Panc1 (cell line): ENCODE measurements at regions not wholly inside any gene's neighbourhood (a gene's known extent, or its start where the extent isn't known, plus 50 kb on each side); places are given as distances from the start of the nearest gene placed in this dataset.

Experiments
- ATAC-seq: fragments of 200-7000 bp; cut with Tn5 transposase; 2 replicates; pipeline ENCODE4 v1.9.1; 2020; ENCODE audit warnings: mild to moderate bottlenecking, moderate library complexity
- BruUV-seq: library from RNA; stranded (reverse); fragments of 400-500 nt; replicated peaks from 2 replicates; lab custom pipeline; 2021; lab: Mats Ljungman, UMichigan
- CTCF ChIA-PET: fragments of 300-600 bp; sonication (Branson Sonifier 250); formaldehyde crosslinking; loops from one replicate; lab custom pipeline; 2022; ENCODE audit warnings: antibody characterized with exemption; lab: Charles Lee
- POLR2A ChIA-PET: fragments of 300-600 bp; sonication (Branson Sonifier 250); formaldehyde crosslinking; loops from one replicate; lab custom pipeline; 2022; ENCODE audit warnings: antibody characterized with exemption; lab: Charles Lee
- DNase-seq: peaks from one replicate; pipeline ENCODE4 v3.0.0-alpha.2; 2010; ENCODE audit warnings: low read depth, low spot score
- H3K27ac ChIP-seq: 2 replicates; pipeline ENCODE4 v1.5.1; 2011; ENCODE audit warnings: mild to moderate bottlenecking, low read length, inconsistent platforms
- H3K27me3 ChIP-seq: fragments of 200-500 bp; sonication (Bioruptor generic); 2 replicates; pipeline ENCODE4 v1.6.0; 2014; ENCODE audit warnings: low read length, inconsistent platforms; ENCODE audit not compliant: control insufficient read depth, insufficient read depth
- H3K36me3 ChIP-seq: fragments of 200-500 bp; sonication (Bioruptor generic); 2 replicates; pipeline ENCODE4 v1.5.1; 2014; ENCODE audit warnings: inconsistent platforms, mild to moderate bottlenecking, low read length, moderate library complexity; ENCODE audit not compliant: control insufficient read depth, insufficient read depth
- H3K4me1 ChIP-seq: 2 replicates; pipeline ENCODE4 v1.5.1; 2011; ENCODE audit warnings: inconsistent platforms, mild to moderate bottlenecking, low read length, moderate library complexity; ENCODE audit not compliant: control insufficient read depth, insufficient read depth
- H3K4me3 ChIP-seq, 2 experiments: 2 replicates each; pipeline ENCODE4 v1.5.1; 2011 to 2012; ENCODE audit warnings: low read depth in 2 of 2, low read length in 2 of 2, mild to moderate bottlenecking in 2 of 2, inconsistent platforms in 1 of 2, moderate library complexity in 1 of 2
- H3K9me3 ChIP-seq: fragments of 200-500 bp; sonication (Bioruptor generic); 2 replicates; pipeline ENCODE4 v1.5.1; 2014; ENCODE audit warnings: low read depth, mild to moderate bottlenecking, inconsistent platforms, low read length, moderate library complexity; ENCODE audit not compliant: control insufficient read depth, insufficient read depth
- POLR2AphosphoS5 ChIP-seq: IDR thresholded peaks from 2 replicates; pipeline ENCODE4 v1.6.1; 2012; ENCODE audit warnings: mild to moderate bottlenecking, low read depth, low read length, moderate library complexity
- SIN3A ChIP-seq: IDR thresholded peaks from 2 replicates; pipeline ENCODE4 v1.6.1; 2012; ENCODE audit warnings: low read depth, mild to moderate bottlenecking, low read length, moderate library complexity, borderline replicate concordance; ENCODE audit not compliant: insufficient read depth
- TCF7L2 ChIP-seq: IDR thresholded peaks from 2 replicates; pipeline ENCODE4 v1.6.1; 2011; ENCODE audit warnings: mild to moderate bottlenecking, low read depth, low read length, inconsistent platforms
- in situ Hi-C: cut with HindIII; loops from 2 replicates; pipeline ENCODE4 v1.10.0; 2016; ENCODE audit warnings: low sequenced_read_pairs, low pct_unique_long_range_greater_than_20kb
- intact Hi-C: fragments of 100-400 bp; cut with micrococcal nuclease; formaldehyde crosslinking; loops from one replicate; pipeline ENCODE4 v1.10.0; 2022; ENCODE audit not compliant: unreplicated experiment
- TF ChIP-seq, protein P1 (sequence below): fragments of 450-650 bp; IDR thresholded peaks from 2 replicates; pipeline ENCODE4 v1.5.1; 2017; ENCODE audit warnings: mild to moderate bottlenecking
- TF ChIP-seq, protein P2 (sequence below), 2 experiments: IDR thresholded peaks; 2 replicates each; pipeline ENCODE4 v1.6.1; 2011 to 2012; ENCODE audit warnings: low read depth in 2 of 2, control low read depth in 1 of 2, low read length in 1 of 2, mild to moderate bottlenecking in 1 of 2, moderate library complexity in 1 of 2; ENCODE audit not compliant: insufficient read depth in 1 of 2

- Histone ChIP-seq H3K27ac (no peak overlapping the region), H3K4me3 (no peak overlapping the region), H3K27me3 (no peaks in the 10 kb centered on the region), H3K36me3 (no peaks in the 10 kb centered on the region), H3K4me1 (no peaks in the 10 kb centered on the region), H3K9me3 (no peaks in the 10 kb centered on the region)
- BruUV-seq, result no TSS peak
- ChIA-PET CTCF (no interaction called here), POLR2A (no interaction called here)
- no peak for ATAC-seq
- DNase-seq, result no peak
- TF ChIP-seq, protein P1, sequence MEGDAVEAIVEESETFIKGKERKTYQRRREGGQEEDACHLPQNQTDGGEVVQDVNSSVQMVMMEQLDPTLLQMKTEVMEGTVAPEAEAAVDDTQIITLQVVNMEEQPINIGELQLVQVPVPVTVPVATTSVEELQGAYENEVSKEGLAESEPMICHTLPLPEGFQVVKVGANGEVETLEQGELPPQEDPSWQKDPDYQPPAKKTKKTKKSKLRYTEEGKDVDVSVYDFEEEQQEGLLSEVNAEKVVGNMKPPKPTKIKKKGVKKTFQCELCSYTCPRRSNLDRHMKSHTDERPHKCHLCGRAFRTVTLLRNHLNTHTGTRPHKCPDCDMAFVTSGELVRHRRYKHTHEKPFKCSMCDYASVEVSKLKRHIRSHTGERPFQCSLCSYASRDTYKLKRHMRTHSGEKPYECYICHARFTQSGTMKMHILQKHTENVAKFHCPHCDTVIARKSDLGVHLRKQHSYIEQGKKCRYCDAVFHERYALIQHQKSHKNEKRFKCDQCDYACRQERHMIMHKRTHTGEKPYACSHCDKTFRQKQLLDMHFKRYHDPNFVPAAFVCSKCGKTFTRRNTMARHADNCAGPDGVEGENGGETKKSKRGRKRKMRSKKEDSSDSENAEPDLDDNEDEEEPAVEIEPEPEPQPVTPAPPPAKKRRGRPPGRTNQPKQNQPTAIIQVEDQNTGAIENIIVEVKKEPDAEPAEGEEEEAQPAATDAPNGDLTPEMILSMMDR, result no peak
- TF ChIP-seq POLR2AphosphoS5 (no peak), SIN3A (no peak), TCF7L2 (no peak)
- TF ChIP-seq, protein P2, sequence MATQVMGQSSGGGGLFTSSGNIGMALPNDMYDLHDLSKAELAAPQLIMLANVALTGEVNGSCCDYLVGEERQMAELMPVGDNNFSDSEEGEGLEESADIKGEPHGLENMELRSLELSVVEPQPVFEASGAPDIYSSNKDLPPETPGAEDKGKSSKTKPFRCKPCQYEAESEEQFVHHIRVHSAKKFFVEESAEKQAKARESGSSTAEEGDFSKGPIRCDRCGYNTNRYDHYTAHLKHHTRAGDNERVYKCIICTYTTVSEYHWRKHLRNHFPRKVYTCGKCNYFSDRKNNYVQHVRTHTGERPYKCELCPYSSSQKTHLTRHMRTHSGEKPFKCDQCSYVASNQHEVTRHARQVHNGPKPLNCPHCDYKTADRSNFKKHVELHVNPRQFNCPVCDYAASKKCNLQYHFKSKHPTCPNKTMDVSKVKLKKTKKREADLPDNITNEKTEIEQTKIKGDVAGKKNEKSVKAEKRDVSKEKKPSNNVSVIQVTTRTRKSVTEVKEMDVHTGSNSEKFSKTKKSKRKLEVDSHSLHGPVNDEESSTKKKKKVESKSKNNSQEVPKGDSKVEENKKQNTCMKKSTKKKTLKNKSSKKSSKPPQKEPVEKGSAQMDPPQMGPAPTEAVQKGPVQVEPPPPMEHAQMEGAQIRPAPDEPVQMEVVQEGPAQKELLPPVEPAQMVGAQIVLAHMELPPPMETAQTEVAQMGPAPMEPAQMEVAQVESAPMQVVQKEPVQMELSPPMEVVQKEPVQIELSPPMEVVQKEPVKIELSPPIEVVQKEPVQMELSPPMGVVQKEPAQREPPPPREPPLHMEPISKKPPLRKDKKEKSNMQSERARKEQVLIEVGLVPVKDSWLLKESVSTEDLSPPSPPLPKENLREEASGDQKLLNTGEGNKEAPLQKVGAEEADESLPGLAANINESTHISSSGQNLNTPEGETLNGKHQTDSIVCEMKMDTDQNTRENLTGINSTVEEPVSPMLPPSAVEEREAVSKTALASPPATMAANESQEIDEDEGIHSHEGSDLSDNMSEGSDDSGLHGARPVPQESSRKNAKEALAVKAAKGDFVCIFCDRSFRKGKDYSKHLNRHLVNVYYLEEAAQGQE (IDR thresholded peaks at IDR 0.05; ENCODE audit: insufficient read depth in 1 of 2, low read depth in 2 of 2, low read length in 1 of 2), result no peak
- in situ Hi-C loops, result no loop called here
- intact Hi-C loops, result no loop called here
These were observed 382.5 kb upstream of the PRKCQ start for GRCh38 chr10:6962576-6962975.

DNA sequence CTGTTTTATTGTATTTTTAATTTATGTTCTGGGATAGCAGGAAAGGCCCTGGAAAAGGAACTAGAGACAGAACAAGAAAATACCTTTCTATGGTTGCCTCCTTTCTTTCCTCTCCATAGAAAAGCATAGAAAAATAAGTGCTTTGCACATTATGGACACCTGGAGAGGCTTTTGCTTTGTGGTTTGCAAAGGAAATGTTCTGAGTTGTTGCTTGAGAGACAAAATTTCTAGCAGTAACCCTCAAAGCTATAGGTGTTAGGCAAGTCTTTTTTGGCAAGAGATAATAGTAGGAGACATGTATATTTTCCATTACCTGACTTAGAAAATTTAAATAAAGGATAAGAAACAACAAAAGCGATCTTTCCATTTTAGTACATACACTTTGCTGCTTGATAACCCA lies 378.6 kb upstream of the PRKCQ start:
- no peaks in the 10 kb centered on the region for H3K4me1 ChIP-seq
- intact Hi-C loops, result no loop called here
- ChIA-PET POLR2A (no interaction called here), CTCF (no interaction called here)
- in situ Hi-C loops, result no loop called here
- no TSS peak for BruUV-seq
- H3K27ac ChIP-seq, result no peak overlapping the region
- no peaks in the 10 kb centered on the region for H3K36me3 ChIP-seq
- TF ChIP-seq POLR2AphosphoS5 (no peak), TCF7L2 (no peak), SIN3A (no peak)
- TF ChIP-seq, protein P2 (IDR thresholded peaks at IDR 0.05; ENCODE audit: insufficient read depth in 1 of 2, low read depth in 2 of 2, low read length in 1 of 2), result no peak
- TF ChIP-seq, protein P1, result no peak
- no peaks in the 10 kb centered on the region for H3K9me3 ChIP-seq
- ATAC-seq (no peak), DNase-seq (no peak)
- no peaks in the 10 kb centered on the region for H3K27me3 ChIP-seq
- H3K4me3 ChIP-seq, result no peak overlapping the region
